Spleen (tissue), 11 donors: ENCODE measurements at regions not wholly inside any gene's neighbourhood (a gene's known extent, or its start where the extent isn't known, plus 50 kb on each side); places are given as distances from the start of the nearest gene placed in this dataset.

Experiments
- DNase-seq: peaks from one replicate; pipeline ENCODE4 v3.0.0-alpha.2; 2020
- H3K27ac ChIP-seq, 8 donors: fragments of 200-600 bp; sonication (generic) in 7 of 8; 1 replicate in 4 of 8; 2 replicates in 4 of 8; pipeline versions ENCODE4 v1.5.0 to v1.8.0; 2016 to 2021; ENCODE audit warnings: inconsistent platforms in 4 of 8, mild to moderate bottlenecking in 4 of 8, moderate library complexity in 1 of 8
- H3K27me3 ChIP-seq, 7 donors: fragments of 200-600 bp; sonication (generic) in 6 of 7; replicated peaks in 1 of 7; 1 replicate in 4 of 7; 2 replicates in 3 of 7; pipeline versions ENCODE4 v1.5.0 to v1.8.0; 2016 to 2021; ENCODE audit warnings: inconsistent platforms in 3 of 7, mild to moderate bottlenecking in 1 of 7
- H3K36me3 ChIP-seq, 6 donors: fragments of 200-600 bp; sonication (generic) in 5 of 6; 1 replicate in 4 of 6; 2 replicates in 2 of 6; pipeline versions ENCODE4 v1.5.0 to v1.8.0; 2016 to 2021; ENCODE audit warnings: inconsistent platforms in 2 of 6
- H3K4me1 ChIP-seq, 6 donors: fragments of 200-600 bp; sonication (generic) in 5 of 6; 1 replicate in 3 of 6; 2 replicates in 3 of 6; pipeline versions ENCODE4 v1.5.0 to v1.8.0; 2016 to 2021; ENCODE audit warnings: inconsistent platforms in 3 of 6
- H3K4me3 ChIP-seq, 8 donors: fragments of 200-600 bp; sonication (generic) in 7 of 8; 1 replicate in 4 of 8; 2 replicates in 4 of 8; pipeline versions ENCODE4 v1.5.0 to v1.8.0; 2016 to 2021; ENCODE audit warnings: inconsistent platforms in 4 of 8, mild to moderate bottlenecking in 4 of 8, moderate library complexity in 2 of 8
- H3K9me3 ChIP-seq, 8 donors: fragments of 200-600 bp; sonication (generic) in 7 of 8; 1 replicate in 4 of 8; 2 replicates in 4 of 8; pipeline versions ENCODE4 v1.5.0 to v1.8.0; 2016 to 2021; ENCODE audit warnings: inconsistent platforms in 4 of 8
- POLR2A ChIP-seq, 3 donors: fragments of 450-650 bp; IDR thresholded peaks; one replicate each; pipeline ENCODE4 v1.5.1; 2017; ENCODE audit warnings: antibody characterized with exemption in 3 of 3, mild to moderate bottlenecking in 1 of 3
- POLR2AphosphoS5 ChIP-seq, 3 donors: sonication (generic); formaldehyde crosslinking; IDR thresholded peaks; one replicate each; pipeline ENCODE4 v1.5.1; 2017; ENCODE audit warnings: antibody characterized with exemption in 3 of 3
- WGBS, 5 donors: extraction: QIAGEN DNeasy Blood & Tissue Kit in 3 of 5; methylation state at CpG; one replicate each; pipeline versions ENCODE4 v1.1.5 to v1.1.7; 2013 to 2018; 5-methylcytosine and 5-hydroxymethylcytosine counted together
- intact Hi-C: fragments of 100-400 bp; cut with DNase I; formaldehyde crosslinking; loops from one replicate; pipeline ENCODE4 v1.15.0; 2023; ENCODE audit warnings: low total_unique reads
- TF ChIP-seq, protein P1 (sequence below), 11 experiments: fragments of 200-600 bp in 7 of 11; fragments of 450-650 bp in 4 of 11; sonication (generic) in 4 of 11; IDR thresholded peaks in 8 of 11; conservative IDR thresholded peaks in 3 of 11; 1 replicate in 7 of 11; 2 replicates in 4 of 11; pipeline versions ENCODE4 v1.4.0 to v1.8.0; 2016 to 2021; ENCODE audit warnings: antibody characterized with exemption in 11 of 11, inconsistent platforms in 4 of 11, mild to moderate bottlenecking in 1 of 11
- donor health status: healthy with polysubstance abuse.
- donor health status: DM: no; HTN: no; CAD: no; lungs with moderate emphysema.
- donor health status: DM: no; HTN: no; CAD: no.
- donor health status: Bipolar disorder and iron deficiency.
- donor health status: healthy.
- donor health status: DM: no; HTN: no; CAD: no.
- donor health status: DM: yes; HTN: yes; CAD: no.

DNA sequence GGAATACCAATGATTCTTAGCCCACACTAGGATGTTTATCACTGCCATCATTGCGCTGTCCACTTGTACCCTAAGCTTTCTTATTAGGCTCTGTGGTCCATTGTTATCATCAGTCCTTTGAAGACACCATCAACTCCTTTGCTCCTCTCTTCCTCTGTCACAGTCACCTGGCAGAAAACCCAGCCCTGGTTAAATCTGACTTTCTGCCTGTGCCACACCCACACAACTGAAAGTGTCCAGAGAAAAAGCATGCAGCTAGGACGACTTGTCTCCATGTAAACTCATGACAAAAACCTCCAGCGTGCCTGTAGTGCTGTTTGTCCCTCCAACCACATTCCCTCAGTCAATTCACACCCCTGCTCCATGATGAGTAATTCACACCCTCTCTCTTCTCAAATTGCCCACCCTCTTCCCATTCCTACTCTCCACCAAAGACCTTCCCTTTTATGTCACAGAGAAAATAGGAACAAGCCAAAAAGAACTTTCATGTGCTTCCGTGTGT, 297.4 kb upstream of the MGAT5 start:
- 42 to 55% (median 47%) methylated on average over 4 of the region's 4 CpGs for whole genome bisulfite sequencing, 5 donors
- Histone ChIP-seq H3K27ac (no peak overlapping the region), H3K36me3 (no peaks in the 10 kb centered on the region), H3K4me3 (no peak overlapping the region), H3K27me3 (peaks cover 0 to 4% (median 0%) of the 10 kb centered on the region in 7 donors), H3K4me1 (peaks cover 0 to 33% (median 16%) of the 10 kb centered on the region in 6 donors), H3K9me3 (no peaks in the 10 kb centered on the region)
- no peak for TF ChIP-seq POLR2AphosphoS5 (IDR thresholded peaks at IDR 0.05)
- no peak for TF ChIP-seq POLR2A (IDR thresholded peaks at IDR 0.05)
- TF ChIP-seq, protein P1, sequence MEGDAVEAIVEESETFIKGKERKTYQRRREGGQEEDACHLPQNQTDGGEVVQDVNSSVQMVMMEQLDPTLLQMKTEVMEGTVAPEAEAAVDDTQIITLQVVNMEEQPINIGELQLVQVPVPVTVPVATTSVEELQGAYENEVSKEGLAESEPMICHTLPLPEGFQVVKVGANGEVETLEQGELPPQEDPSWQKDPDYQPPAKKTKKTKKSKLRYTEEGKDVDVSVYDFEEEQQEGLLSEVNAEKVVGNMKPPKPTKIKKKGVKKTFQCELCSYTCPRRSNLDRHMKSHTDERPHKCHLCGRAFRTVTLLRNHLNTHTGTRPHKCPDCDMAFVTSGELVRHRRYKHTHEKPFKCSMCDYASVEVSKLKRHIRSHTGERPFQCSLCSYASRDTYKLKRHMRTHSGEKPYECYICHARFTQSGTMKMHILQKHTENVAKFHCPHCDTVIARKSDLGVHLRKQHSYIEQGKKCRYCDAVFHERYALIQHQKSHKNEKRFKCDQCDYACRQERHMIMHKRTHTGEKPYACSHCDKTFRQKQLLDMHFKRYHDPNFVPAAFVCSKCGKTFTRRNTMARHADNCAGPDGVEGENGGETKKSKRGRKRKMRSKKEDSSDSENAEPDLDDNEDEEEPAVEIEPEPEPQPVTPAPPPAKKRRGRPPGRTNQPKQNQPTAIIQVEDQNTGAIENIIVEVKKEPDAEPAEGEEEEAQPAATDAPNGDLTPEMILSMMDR (IDR thresholded peaks at IDR 0.05 in 8 of 11, conservative IDR thresholded peaks at IDR 0.05 in 3 of 11), result no peak
- intact Hi-C loops, result no loop called here
- no peak for DNase-seq

GRCh38 chr2:133957724-133958480, 296.0 kb upstream of the MGAT5 start:
- no peak for DNase-seq
- no peaks in the 10 kb centered on the region for H3K36me3 ChIP-seq
- 62 to 72% (median 63%) methylated on average over 6 of the region's 6 CpGs for WGBS, 5 donors
- peaks cover 0 to 19% (median 9%) of the 10 kb centered on the region in 6 donors for H3K4me1 ChIP-seq
- H3K27ac ChIP-seq, result no peak overlapping the region
- H3K4me3 ChIP-seq, result no peak overlapping the region
- H3K27me3 ChIP-seq, result peaks cover 0 to 4% (median 0%) of the 10 kb centered on the region in 7 donors
- intact Hi-C loops, result no loop called here
- H3K9me3 ChIP-seq, result no peaks in the 10 kb centered on the region
- TF ChIP-seq POLR2A (IDR thresholded peaks at IDR 0.05), result no peak
- TF ChIP-seq, protein P1 (IDR thresholded peaks at IDR 0.05 in 8 of 11, conservative IDR thresholded peaks at IDR 0.05 in 3 of 11), result no peak
- no peak for TF ChIP-seq POLR2AphosphoS5 (IDR thresholded peaks at IDR 0.05)

DNA sequence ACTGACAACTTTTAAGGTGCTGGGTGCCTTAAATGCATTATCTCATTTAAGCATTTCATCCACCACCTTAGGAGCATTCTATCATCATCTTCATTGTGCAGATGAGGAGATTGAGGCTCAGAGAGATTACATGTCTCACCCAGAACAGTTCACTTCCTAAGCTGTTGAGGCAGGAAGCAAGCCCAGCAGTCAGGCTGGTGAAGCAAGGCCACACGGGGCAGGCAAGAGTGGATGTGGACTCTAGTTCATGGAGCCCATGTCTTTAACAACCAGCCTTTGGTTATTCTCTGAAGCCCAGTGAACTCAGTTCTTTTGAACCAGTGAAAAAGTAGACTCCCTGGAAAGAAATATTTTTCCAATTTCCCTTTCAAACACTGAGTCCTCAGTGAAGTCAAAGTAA, 294.8 kb upstream of the MGAT5 start:
- no peak for DNase-seq
- no peaks in the 10 kb centered on the region for H3K9me3 ChIP-seq
- TF ChIP-seq POLR2A (IDR thresholded peaks at IDR 0.05) (no peak), POLR2AphosphoS5 (IDR thresholded peaks at IDR 0.05) (no peak)
- TF ChIP-seq, protein P1 (IDR thresholded peaks at IDR 0.05 in 8 of 11, conservative IDR thresholded peaks at IDR 0.05 in 3 of 11), result no peak
- no peak overlapping the region for H3K4me3 ChIP-seq
- no peak overlapping the region for H3K27ac ChIP-seq
- H3K36me3 ChIP-seq, result no peaks in the 10 kb centered on the region
- intact Hi-C loops, result no loop called here
- 11 to 72% (median 49%) methylated on average over 1 of the region's 1 CpG for WGBS, 5 donors
- H3K27me3 ChIP-seq, result peaks cover 0 to 4% (median 0%) of the 10 kb centered on the region in 7 donors
- H3K4me1 ChIP-seq, result peaks cover 0 to 7% (median 1%) of the 10 kb centered on the region in 6 donors

GRCh38 chr2:133966720-133967304, 287.1 kb upstream of the MGAT5 start:
- H3K27ac ChIP-seq, result no peak overlapping the region
- WGBS, 5 donors, result 58 to 70% (median 62%) methylated on average over 4 of the region's 4 CpGs
- H3K36me3 ChIP-seq, result no peaks in the 10 kb centered on the region
- peaks cover 0 to 9% (median 5%) of the 10 kb centered on the region in 6 donors for H3K4me1 ChIP-seq
- TF ChIP-seq POLR2A (IDR thresholded peaks at IDR 0.05), result no peak
- TF ChIP-seq, protein P1 (IDR thresholded peaks at IDR 0.05 in 8 of 11, conservative IDR thresholded peaks at IDR 0.05 in 3 of 11), result no peak
- no peak for TF ChIP-seq POLR2AphosphoS5 (IDR thresholded peaks at IDR 0.05)
- H3K9me3 ChIP-seq, result no peaks in the 10 kb centered on the region
- H3K27me3 ChIP-seq, result no peaks in the 10 kb centered on the region
- intact Hi-C loops, result no loop called here
- no peak for DNase-seq
- no peak overlapping the region for H3K4me3 ChIP-seq
